ENCODE measurements at regions not wholly inside any gene's neighbourhood (a gene's known extent, or its start where the extent isn't known, plus 50 kb on each side); places are given as distances from the start of the nearest gene placed in this dataset.

GRCh38 chr4:177119691-177120090, 190.0 kb upstream of the NEIL3 start:
- no peaks in the 10 kb centered on the region for H3K27me3 ChIP-seq
- H3K4me3 ChIP-seq: no peak overlapping the region
- DNase-seq (no peak), ATAC-seq (no peak)
- no peaks in the 10 kb centered on the region for H3K9me3 ChIP-seq
- no peaks in the 10 kb centered on the region for H3K36me3 ChIP-seq
- intact Hi-C loops (cut with DNase I): no loop called here
- no peaks in the 10 kb centered on the region for H3K4me1 ChIP-seq
- no peak overlapping the region for H3K27ac ChIP-seq
- TF ChIP-seq, protein P1, sequence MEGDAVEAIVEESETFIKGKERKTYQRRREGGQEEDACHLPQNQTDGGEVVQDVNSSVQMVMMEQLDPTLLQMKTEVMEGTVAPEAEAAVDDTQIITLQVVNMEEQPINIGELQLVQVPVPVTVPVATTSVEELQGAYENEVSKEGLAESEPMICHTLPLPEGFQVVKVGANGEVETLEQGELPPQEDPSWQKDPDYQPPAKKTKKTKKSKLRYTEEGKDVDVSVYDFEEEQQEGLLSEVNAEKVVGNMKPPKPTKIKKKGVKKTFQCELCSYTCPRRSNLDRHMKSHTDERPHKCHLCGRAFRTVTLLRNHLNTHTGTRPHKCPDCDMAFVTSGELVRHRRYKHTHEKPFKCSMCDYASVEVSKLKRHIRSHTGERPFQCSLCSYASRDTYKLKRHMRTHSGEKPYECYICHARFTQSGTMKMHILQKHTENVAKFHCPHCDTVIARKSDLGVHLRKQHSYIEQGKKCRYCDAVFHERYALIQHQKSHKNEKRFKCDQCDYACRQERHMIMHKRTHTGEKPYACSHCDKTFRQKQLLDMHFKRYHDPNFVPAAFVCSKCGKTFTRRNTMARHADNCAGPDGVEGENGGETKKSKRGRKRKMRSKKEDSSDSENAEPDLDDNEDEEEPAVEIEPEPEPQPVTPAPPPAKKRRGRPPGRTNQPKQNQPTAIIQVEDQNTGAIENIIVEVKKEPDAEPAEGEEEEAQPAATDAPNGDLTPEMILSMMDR (IDR thresholded peaks at IDR 0.05): no peak

DNA sequence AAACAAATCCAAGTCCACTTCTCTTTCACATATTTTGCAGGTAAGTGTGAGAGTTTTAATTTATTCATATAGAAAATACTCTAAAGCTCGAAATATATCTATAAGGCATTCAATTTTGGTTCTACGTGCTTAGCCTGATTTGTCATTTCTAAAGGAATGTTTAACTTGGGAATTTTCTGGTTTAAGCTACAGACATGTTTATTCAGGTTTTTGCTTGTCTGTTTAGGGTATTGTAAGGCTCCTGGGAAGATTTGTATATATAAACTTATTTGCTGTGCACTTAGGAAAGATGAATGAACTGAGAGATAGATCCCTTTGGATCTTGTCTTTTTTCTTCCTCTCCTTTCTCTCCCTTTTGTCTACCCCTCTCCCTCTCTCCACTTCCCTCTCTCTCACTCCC, 185.9 kb upstream of the NEIL3 start:
- Histone ChIP-seq H3K27ac (no peak overlapping the region), H3K27me3 (no peaks in the 10 kb centered on the region), H3K36me3 (no peaks in the 10 kb centered on the region), H3K4me1 (no peaks in the 10 kb centered on the region), H3K9me3 (peaks cover 3% of the 10 kb centered on the region), H3K4me3 (no peak overlapping the region)
- DNase-seq (no peak), ATAC-seq (no peak)
- intact Hi-C loops (cut with DNase I): no loop called here
- TF ChIP-seq, protein P1 (IDR thresholded peaks at IDR 0.05): no peak

GRCh38 chr4:177124349-177125064, 185.2 kb upstream of the NEIL3 start:
- TF ChIP-seq, protein P1 (IDR thresholded peaks at IDR 0.05): no peak
- H3K27me3 ChIP-seq: no peaks in the 10 kb centered on the region

GRCh38 chr4:177125656-177126055, 184.0 kb upstream of the NEIL3 start:
- intact Hi-C loops (cut with DNase I): no loop called here
- ATAC-seq: no peak

More at GRCh38 chr4:177124349-177125064, 185.2 kb upstream of the NEIL3 start:
- Histone ChIP-seq H3K27ac (no peak overlapping the region), H3K4me3 (no peak overlapping the region), H3K4me1 (no peaks in the 10 kb centered on the region), H3K9me3 (peaks cover 5% of the 10 kb centered on the region), H3K36me3 (no peaks in the 10 kb centered on the region)
- DNase-seq (no peak), ATAC-seq (no peak)
- intact Hi-C loops (cut with DNase I): no loop called here

GRCh38 chr4:177127658-177128057, 182.0 kb upstream of the NEIL3 start:
- ATAC-seq (no peak), DNase-seq (no peak)
- Histone ChIP-seq H3K27ac (no peak overlapping the region), H3K4me3 (no peak overlapping the region), H3K4me1 (no peaks in the 10 kb centered on the region), H3K36me3 (no peaks in the 10 kb centered on the region), H3K27me3 (no peaks in the 10 kb centered on the region), H3K9me3 (peaks cover 5% of the 10 kb centered on the region)
- TF ChIP-seq, protein P1 (IDR thresholded peaks at IDR 0.05): no peak
- intact Hi-C loops (cut with DNase I): no loop called here

More at GRCh38 chr4:177125656-177126055, 184.0 kb upstream of the NEIL3 start:
- Histone ChIP-seq H3K36me3 (no peaks in the 10 kb centered on the region), H3K27me3 (no peaks in the 10 kb centered on the region), H3K4me1 (no peaks in the 10 kb centered on the region), H3K9me3 (peaks cover 5% of the 10 kb centered on the region), H3K27ac (no peak overlapping the region), H3K4me3 (no peak overlapping the region)
- no peak for DNase-seq
- TF ChIP-seq, protein P1 (IDR thresholded peaks at IDR 0.05): no peak

All from upper lobe of right lung (tissue), 1 donor.